ENCODE measurements at regions not wholly inside any gene's neighbourhood (a gene's known extent, or its start where the extent isn't known, plus 50 kb on each side); places are given as distances from the start of the nearest gene placed in this dataset.
"Not testable (repeated sequence)": the region's sequence is repeated elsewhere in the genome, so short reads cannot be mapped to it uniquely, and the experiment has no call there.

GRCh38 chr13:46449949-46450348 is 62.9 kb upstream of the RUBCNL start:
- not testable (repeated sequence) for TF ChIP-seq CTCF, POLR2A, POLR2AphosphoS5, EP300 (IDR thresholded peaks at IDR 0.05)
